DMS79 treated with DMSO at 0.1 percent for 48 hours (cell line): ENCODE measurements at regions not wholly inside any gene's neighbourhood (a gene's known extent, or its start where the extent isn't known, plus 50 kb on each side); places are given as distances from the start of the nearest gene placed in this dataset.
"Not testable (repeated sequence)": the region's sequence is repeated elsewhere in the genome, so short reads cannot be mapped to it uniquely, and the experiment has no call there.

Experiments used
- DNase-seq: peaks from one replicate; lab custom pipeline; 2025; lab: John Stamatoyannopoulos, UW

- DNase-seq: no peak
Measured at GRCh38 chr2:173719471-173719870, 245.7 kb downstream of the SP3 start.

- no peak for DNase-seq
Measured at GRCh38 chr2:173720306-173720705, 244.9 kb downstream of the SP3 start.

DNA sequence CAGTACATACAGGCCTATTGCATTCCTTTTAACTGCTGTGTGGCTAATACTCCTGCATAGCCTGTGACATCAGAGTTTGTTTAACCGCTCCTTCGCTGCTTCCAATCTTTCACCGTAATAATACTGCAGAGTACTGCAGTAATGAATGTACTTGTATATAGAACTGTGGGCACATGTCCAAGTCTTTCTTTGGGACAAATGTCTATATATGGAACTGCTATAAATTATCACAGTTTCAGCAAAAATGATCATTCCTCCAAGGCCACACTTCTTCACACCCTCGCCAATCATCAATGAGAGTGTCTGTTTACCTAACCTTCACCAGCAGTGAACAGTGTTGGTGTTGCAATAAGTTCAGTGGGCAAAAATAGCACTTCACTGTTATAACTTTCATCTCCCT, 230.4 kb downstream of the SP3 start:
- no peak for DNase-seq

DNA sequence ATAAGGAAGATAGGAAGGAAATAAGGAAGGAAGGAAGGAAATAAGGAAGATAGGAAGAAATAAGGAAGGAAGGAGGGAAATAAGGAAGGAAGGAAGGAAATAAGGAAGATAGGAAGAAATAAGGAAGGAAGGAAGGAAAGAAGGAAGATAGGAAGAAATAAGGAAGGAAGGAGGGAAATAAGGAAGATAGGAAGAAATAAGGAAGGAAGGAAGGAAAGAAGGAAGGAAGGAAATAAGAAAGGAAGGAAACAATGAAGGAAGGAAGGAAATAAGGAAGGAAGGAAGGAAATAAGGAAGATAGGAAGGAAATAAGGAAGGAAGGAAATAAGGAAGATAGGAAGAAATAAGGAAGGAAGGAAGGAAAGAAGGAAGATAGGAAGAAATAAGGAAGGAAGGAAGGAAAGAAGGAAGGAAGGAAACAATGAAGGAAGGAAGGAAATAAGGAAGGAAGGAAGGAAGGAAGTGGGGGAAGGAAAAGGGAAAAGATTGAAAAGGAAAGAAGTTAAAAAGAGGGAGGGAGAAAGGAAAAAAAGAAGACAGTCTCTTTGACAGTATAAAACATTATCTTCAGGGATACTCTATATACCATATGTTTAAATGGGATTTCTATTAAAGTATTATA, 227.1 kb downstream of the SP3 start:
- not testable (repeated sequence) for DNase-seq

DNA sequence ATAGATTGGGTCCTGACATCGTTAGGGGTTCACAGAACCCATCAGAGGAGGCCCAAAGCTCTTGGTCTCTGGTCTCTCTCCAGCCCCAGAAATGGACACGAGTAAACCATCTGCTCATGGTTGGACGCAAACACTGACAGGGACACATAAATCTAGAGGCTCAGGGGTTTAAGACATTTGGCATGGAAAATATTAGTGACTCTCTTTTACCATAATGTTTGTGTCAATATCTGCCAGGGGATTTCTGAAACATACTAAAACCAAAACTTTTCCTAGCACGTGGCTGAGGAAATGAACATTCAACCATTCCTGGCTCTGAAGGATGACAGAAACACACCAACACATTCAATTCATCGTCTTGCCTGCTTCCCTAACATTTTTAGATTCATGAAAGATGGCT, 226.2 kb downstream of the SP3 start:
- no peak for DNase-seq

- DNase-seq: peak; percentile 13
Measured at GRCh38 chr2:173740639-173741038, 224.5 kb downstream of the SP3 start.

DNA sequence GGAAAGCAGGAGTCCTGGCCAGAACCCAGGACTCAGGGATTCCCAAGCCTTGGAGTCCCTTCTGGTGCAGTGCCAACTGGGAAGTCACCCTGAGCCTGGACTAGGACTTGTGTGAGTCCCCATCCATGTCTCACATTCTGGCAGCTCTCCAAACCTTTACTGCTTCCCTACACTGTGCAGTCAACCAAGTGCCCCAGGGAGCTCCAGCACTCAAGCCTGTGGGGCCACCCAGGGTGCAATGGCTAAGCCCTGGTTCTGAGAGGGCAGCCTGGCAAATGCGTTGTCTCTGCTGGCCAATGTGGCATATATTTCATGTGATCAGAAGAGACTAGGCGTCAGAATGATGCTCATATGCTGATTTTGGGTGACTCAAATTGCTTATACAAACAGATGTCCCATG, 223.4 kb downstream of the SP3 start:
- DNase-seq: peak; percentile 81

DNA sequence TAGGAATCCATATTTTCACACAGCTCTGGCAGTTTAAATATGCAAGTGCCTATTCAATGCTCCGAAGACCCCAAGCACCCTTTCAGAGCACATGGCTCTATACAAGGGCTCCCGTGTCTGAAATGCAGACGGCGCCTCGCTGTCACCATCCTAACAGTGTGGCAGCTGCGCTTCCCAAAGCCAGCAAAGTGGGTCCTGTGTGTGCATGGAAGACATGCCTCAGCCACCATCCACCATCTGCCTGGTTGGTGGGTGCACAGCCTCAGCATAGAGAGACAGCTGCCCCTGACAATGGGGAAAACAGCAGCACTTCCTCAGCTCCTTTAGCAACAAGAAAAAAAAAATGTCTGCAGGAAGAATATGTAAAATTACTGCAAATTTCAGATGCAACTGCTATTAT, 218.1 kb downstream of the SP3 start:
- DNase-seq: no peak

- no peak for DNase-seq
Measured at GRCh38 chr2:173749315-173749714, 215.9 kb downstream of the SP3 start.

GRCh38 chr2:173750353-173750801, 214.8 kb downstream of the SP3 start:
- DNase-seq: peak; percentile 7

- no peak for DNase-seq
Measured at GRCh38 chr2:173750831-173751230, 214.3 kb downstream of the SP3 start.

DNA sequence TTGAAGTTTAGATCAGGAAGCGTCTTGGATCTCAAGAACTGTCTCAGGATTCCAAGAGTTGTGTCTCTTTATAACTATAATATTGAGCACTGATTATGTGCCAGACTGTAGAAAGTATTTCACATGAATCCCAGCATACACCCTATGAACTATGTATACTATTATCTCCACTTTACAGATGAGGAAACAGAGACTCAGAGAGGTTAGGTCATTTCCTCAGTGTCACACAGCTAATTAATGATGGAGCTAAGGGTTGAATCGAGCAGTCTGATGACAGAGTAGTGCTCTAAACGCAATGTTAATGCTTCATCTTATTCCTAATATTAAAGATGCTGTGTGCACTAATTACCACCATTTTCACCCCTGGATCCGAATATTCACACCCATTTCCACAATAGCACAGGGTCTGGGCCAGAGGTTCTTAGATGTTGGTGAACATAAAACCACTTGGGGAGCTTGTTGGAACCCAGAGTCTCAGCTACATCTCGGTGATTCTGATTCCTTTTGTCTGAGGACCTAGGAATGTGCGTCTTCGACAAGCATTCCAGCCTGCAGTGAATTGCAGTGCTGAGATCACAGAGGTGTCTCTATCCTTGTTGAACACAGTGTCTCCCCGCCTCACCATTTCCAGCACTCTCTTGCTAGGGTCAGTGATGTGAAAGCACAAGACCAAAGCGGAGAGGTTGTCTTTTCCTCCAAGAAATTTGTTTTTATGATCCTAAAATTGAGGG, 213.8 kb downstream of the SP3 start:
- no peak for DNase-seq

- no peak for DNase-seq
Measured at GRCh38 chr2:173752152-173752551, 213.0 kb downstream of the SP3 start.

DNA sequence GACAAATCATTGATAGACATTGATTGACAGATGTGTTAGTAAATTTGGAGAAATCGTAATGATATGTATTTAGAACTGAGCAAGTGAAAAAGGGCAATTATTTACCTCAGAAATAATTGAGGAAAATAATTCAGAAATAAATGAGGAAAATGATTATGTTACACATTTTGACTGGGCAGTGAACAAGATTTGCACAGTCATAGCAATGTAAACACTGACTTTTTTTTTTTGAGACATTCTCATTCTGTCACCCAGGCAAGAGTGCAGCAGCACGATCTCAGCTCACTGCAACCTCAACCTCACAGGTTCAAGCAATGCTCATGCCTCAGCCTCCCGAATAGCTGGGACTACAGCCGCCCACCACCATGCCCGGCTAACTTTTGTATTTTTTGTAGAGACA, 211.7 kb downstream of the SP3 start:
- DNase-seq: no peak

DNA sequence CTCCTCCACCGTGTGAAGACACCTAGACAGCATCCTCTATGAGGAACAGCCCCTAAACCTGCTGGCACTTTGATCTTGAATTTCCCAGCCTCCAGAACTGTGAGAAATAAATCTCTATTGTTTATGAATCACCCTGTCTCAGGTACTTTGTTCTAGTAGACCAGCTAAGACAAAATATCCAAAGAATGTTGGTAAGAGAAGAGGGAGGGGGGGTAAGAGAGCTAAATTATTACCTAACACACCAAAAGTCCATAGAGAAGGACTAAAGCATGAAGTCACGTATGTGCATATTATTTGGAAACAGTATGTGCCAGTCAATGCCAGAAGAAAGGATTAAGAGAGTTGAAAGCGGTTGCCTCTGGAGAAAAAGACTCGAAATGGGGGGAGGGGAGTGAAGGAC, 211.0 kb downstream of the SP3 start:
- DNase-seq: no peak

GRCh38 chr2:173754837-173755236, 210.3 kb downstream of the SP3 start:
- DNase-seq: no peak

DNA sequence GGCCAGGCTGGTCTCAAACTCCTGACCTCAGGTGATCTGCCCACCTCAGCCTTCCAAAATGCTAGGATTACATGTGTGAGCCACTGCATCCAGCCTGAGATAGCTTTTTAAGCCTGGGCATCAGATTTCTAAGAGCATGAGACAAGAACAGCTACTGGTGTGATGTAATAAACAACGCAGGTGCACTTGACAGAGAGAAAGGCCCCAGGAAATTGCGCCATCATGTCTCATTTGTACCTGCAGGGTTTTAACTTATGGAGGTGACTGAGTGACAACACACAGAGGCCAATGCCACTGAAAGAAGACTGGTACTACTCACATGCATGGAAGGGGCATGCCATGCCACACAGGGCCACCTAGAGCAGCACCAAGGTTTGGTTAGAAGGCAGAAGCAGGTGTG, 209.4 kb downstream of the SP3 start:
- no peak for DNase-seq

DNA sequence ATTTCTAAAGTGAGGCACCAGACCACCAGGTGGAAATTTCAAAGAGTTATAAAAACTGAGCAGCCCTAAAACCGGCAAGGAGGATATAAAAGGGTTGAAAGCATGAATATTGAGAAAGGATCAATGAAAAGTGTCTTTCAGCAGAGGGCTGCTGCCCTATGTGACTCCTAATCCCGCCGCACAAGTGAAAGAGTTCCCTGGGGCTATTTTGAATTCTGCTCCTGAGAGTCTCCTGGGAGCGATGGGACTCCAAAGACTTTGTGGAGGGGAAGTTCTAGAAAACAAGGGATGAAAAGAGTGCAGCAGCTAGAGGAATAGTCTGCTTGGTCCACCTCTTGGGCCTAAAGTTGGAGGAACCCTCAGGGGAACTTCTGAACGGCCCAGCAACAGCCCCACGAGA, 205.2 kb downstream of the SP3 start:
- DNase-seq: no peak

DNA sequence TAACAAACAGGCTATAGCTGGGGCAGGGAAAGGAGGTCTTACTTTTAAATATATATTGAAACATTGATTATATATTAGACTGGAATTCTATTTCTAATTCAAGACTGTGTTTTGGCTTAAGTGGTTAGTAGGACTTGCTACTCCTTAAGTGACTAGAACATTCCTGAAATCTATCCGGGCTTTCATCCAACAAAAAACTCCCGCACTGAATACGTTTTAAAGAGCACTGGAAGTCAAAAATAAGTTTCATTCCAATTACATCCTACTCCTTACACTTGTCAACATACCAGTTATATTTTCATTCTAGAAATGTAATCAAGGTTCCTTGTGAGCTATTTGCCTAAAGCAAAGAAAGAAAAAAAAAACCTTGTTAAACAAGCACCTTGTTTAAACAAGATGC, 204.6 kb downstream of the SP3 start:
- DNase-seq: no peak

GRCh38 chr2:173761603-173762119, 203.5 kb downstream of the SP3 start:
- DNase-seq: no peak

DNA sequence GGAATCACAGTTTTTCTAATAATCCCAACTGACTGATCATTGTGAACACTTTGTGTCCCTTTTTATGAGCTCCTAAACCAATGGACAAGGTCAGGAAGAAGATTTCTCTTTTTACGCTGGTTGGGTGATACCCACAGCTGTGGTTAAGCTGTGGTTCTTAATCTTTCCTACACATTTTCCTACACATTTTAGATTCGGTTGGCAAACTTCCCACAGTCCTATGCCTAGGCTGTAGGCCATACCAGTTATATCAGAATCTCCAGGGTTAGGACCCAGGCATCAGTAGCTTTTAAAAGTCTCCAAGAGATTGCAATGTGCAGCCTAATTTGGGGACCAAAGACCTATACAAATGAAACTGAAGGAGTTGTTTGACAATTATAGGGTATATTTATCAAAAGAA, 203.0 kb downstream of the SP3 start:
- no peak for DNase-seq

- DNase-seq: no peak
Measured at GRCh38 chr2:173762864-173763263, 202.3 kb downstream of the SP3 start.

DNA sequence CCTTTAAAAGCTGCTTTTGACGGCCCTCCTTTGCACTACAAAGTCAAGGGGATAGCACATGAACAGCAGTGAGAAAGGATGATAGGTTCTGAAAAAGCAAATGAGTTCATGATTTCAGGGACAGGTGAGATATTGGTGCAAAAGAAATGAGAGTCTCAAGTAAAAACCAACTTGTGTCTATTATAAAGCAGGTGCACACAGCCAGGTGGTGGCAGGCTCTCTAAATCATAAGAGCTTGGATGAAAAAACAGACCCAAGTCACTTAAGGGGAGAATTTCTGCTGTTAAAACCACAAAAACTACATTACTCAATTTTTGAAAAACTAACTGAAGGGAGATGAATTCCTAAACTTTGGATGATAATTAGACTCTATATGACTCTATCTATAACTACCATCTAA, 201.5 kb downstream of the SP3 start:
- DNase-seq: peak; percentile 22

GRCh38 chr2:173764094-173764493, 201.1 kb downstream of the SP3 start:
- no peak for DNase-seq
